GM10847 (cell line): ENCODE measurements at regions not wholly inside any gene's neighbourhood (a gene's known extent, or its start where the extent isn't known, plus 50 kb on each side); places are given as distances from the start of the nearest gene placed in this dataset.

Experiments used
- POLR2A ChIP-seq: IDR thresholded peaks from 2 replicates; pipeline ENCODE4 v1.6.1; 2011; ENCODE audit not compliant: insufficient read length; ENCODE audit errors: extremely low read depth

DNA sequence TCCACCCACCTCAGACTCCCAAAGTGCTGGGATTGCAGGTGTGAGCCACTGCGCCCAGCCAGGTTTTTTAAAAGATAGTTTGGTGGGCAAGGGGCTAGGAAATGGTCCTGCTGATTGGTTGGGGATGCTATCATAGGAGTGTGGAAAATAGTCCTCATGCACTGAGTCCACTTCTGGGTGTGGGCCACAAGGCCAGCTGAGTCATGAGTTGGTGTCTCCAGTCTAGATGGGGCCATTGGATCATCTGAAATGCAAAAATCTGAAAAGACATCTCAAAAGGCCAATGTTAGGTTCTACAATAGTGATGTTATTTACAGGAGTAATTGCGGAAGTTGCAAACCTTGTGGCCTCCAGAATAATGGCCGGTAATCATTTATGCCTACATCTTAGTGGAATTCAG lies 221.1 kb downstream of the ZNF674 start:
- no peak for TF ChIP-seq POLR2A

DNA sequence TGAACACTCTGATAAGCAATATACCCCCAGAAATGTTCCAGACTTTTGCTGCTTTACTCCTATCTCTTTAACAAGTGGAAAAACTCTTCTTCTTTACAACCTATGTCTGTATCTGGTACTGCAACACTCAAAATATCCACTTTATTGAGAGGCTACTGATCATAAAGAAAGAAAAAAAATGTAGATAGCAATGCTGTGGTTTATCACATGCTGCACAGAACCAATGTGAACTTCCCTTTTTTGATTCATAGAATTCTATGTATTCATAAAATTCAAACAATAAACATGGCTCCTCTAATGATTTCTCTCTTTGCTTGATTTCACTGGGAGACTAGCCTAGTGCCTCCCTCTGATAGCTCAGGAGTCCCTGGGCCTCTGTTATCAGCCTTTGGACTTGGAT lies 223.5 kb downstream of the ZNF674 start:
- no peak for TF ChIP-seq POLR2A

DNA sequence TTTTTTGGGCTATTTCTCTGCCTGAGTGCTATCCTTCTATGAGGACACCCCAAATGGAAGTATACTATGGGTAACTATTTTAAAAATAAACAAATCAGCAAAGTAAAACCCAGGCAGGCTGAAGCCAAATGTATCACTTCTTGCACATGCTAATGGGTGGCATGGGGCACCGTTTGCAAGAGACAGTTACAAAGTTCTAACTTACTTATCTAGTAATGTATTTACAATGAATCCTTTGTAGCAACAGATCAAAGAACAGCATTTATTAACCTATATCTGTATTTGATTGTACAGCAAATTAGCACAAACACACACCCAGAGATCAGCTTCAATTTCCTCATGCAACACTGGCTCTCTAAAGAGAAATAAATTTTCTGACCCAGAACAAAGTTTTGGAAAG lies 225.5 kb downstream of the ZNF674 start:
- no peak for TF ChIP-seq POLR2A

DNA sequence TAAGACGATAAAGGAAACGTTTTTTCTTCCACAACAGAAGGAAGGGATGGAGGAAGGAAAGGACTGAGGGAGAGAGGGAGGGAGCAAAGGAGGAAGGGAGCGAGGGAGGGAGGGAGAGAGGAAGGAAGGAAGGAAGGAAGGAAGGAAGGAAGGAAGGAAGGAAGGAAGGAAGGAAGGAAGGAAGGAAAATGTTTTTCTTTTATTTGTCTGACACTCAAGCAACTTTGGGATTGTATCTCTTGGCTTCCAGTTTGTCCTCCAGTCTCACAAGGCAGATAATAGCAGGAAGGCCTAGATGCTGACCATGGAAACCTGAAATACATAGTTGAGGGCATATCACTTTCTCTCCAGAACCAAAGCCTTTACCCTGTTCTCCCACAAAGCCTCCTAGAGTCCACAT lies 226.7 kb downstream of the ZNF674 start:
- TF ChIP-seq POLR2A: no peak

DNA sequence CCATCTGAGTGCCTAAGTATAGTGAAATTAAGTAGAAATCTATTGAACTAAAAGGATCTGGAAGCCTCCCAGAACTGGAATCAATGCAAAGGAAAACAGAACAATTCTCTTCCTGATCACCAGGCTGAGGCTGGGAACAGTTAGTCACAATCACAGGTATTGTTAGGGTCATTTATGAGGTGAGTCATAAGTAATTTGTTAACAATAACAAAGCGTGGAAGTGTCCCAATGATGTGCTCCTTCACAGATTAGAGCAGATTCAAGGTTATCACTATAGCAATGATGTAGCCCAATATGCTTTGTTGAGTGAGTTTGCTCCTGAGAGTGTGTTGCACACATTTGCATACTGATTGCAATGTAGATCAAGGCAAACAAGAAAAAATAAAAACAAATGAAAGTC lies 228.1 kb downstream of the ZNF674 start:
- TF ChIP-seq POLR2A: no peak

DNA sequence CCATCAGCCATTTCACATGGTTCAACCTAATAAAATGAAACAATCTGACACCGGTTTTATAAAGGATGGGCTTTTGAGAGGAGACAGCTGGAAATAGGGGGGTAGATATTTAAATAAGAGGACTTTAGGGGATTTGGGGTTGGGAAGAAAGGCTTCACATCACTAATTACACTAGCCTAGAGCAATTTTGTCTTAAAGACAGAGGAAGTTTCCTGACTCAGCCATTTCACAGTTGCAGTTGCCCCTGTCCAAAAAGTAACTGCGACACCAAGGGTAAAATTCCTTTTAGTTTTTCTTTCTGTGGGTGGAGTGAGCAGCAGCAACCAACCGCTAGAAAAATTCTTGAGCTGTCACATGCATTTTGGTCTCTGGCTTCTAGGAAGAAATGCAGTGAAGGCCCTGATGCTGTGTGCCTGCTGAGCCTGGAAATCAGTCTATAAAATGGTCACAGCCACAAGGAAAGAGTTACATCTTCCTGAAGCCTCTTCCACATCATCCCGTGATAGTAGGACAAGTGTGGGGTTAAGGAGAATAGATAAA lies 233.6 kb downstream of the ZNF674 start:
- no peak for TF ChIP-seq POLR2A

DNA sequence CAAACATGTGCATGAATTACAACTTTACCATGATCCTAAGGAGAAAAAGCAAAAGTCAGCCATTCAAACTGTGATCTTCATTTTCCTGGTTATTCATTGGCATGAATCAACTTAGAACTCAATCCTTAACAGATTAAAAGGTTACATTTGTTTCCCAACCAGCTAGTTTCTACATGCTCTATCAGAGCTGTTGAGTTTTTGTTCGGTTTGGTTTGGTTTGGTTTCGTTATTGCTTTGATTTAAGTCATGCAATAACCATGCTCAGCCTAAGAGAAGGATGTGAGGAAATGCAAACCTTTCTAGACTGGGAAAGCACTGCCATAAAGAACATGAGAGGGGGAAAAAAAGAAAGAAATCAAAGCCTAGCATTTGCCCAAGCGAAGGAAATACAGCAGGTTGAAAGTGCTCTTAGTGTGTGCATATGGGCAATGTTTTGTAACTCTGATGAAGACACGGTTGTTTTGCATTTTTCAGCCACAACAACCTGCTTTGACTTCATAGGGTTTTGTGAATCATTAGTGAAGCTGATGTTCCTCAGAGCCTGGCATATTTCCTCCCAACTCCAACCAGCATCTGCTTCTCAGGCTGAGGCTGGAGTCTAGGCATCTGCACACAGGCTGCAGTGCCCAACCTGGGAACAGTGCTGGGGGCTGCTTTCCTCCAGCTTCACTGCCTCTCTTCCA lies 234.3 kb downstream of the ZNF674 start:
- TF ChIP-seq POLR2A: no peak

DNA sequence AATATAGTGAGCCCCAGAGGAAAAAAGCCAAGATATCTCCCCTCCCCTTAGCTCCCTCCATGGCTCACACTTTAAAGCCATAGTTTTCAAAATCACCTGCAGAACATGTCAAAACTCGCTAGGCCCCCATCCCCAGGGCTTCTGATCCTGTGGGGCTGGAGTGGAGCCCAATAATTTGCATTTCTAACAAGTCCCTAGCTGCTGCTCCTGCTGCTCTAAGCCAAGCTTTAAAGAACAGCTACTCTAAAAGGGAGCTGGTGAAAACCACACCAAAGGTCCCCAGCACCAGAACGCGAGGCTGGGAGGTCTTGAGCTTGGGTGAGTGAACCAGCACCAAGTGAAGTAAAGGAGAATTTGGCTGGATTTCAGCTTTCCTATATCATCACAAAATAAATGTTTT lies 237.1 kb downstream of the ZNF674 start:
- no peak for TF ChIP-seq POLR2A

DNA sequence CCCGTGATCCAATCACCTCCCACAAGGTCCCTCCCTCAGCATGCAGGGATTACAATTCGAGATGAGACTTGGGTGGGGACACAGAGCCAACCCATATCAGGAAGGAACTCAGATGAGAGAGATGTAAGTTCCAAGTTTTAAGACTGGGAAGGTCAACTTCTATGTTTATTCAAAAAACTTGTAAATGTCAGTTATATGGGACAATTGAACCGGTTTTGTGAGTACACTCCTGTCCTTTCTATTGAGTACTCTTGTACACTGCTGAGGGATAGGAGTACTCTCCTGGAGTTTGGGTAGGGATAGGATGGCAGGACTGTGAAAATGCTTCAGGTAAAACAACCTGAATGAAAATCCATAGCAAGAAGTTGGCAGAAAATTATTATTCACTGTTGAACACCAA lies 239.1 kb downstream of the ZNF674 start:
- no peak for TF ChIP-seq POLR2A

DNA sequence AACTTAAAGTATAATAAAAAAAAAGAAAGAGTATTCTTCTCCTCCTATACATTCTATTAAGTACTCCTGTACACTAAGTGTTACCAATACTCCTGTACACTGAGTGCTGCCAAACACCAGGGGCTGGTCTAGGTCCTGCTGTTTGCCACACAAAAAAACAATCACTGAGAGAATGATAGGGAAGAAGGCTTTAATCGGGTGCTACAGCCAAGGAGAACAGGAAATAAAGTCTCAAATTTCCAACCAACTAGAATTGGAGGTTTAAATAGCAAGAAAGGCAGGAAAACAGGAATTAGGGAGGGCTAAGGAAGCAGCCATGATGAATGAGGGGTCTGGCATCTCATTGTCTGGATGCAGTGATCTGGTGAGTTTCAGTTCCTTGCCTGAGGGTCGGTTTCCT lies 239.8 kb downstream of the ZNF674 start:
- TF ChIP-seq POLR2A: no peak

DNA sequence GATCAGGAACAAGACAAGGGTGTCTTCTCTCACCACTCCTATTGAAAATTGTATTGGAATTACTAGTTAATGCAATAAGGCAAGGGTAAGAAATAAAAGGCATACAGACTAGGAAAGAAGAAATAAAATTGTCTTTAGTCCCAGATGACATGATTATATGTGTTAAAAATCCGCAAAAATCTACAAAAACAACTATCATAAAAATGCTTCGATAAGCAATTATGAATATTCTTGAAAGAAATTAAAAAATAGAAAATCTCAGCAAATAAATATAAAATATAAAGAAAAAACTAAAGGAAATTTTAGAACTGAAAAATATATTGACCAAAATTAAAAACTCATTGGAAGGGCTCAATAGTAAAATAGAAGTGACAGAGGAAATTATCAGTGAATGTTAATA lies 243.3 kb downstream of the ZNF674 start:
- TF ChIP-seq POLR2A: no peak

DNA sequence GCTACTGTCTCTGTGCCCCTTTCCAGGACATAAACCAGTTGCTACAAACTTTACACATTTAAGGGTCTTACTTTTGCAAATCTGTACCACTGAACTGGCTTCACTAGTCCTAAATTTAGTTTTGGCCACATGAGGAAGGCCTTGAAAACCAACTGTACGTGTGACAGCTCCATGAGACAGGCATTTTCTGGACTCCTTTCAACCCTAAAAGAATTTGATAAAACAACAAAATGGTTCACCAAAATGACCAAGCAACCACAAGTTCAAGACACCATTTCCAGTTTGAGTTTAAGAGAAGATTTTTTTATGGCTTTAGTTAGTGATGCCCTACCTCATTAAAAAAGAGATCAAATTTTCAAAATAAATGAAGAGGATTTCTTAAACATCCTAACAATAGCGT lies 246.4 kb downstream of the ZNF674 start:
- TF ChIP-seq POLR2A: no peak

DNA sequence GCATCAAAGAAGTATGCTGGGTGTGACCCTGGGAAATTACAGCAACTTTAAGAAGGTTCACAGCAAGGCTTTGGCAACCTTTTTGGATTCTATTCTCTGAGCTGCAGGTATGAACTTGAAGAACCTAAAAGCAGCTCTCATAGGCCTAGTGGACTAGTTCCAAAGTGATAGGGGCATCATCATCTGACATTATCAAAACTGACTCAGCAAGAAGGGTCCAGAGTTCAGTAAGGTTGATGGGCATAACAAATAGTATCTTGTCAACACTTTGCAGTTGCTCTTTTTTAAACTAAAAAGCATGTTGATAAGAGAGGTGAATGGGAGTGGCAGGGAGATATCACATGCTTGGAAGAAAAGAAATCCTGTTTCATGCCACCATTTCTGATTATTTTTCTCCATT lies 249.3 kb downstream of the ZNF674 start:
- TF ChIP-seq POLR2A: no peak

DNA sequence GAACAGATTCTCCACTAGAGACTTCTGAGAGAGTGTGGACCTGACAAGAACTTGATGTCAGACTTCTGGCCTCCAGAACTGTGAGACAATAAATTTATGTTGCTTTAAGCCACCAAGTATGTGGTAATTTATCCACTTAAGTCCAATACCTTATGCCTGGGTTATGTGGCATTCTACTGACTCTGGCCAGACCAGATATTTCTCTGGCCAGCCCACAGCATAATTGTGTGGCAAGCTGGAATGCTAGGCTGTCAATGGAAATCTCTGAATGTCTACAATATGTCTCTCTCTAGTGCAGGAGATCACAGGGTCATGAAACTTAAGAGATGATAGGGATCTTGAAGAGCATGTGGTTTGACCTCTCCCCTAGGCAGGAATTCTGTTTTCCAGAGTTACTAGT lies 251.0 kb downstream of the ZNF674 start:
- TF ChIP-seq POLR2A: no peak

DNA sequence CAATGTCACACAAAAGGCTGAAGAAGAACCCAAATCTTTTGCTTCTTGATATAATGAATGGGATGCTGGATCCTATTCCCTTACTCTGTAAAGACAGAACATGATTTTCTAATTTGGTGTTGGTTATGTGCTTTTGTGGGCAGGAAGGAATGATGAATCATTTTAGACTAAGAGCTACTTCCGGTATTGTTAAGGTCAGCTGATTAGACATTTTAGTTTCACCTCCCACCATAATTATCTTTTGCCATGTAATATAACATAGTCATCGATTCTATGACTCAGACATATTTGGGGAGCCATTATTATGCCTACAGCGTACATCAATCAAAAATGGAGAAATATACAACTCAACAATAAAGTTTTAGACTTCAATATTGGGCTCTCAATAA lies 265.3 kb downstream of the ZNF674 start:
- no peak for TF ChIP-seq POLR2A

DNA sequence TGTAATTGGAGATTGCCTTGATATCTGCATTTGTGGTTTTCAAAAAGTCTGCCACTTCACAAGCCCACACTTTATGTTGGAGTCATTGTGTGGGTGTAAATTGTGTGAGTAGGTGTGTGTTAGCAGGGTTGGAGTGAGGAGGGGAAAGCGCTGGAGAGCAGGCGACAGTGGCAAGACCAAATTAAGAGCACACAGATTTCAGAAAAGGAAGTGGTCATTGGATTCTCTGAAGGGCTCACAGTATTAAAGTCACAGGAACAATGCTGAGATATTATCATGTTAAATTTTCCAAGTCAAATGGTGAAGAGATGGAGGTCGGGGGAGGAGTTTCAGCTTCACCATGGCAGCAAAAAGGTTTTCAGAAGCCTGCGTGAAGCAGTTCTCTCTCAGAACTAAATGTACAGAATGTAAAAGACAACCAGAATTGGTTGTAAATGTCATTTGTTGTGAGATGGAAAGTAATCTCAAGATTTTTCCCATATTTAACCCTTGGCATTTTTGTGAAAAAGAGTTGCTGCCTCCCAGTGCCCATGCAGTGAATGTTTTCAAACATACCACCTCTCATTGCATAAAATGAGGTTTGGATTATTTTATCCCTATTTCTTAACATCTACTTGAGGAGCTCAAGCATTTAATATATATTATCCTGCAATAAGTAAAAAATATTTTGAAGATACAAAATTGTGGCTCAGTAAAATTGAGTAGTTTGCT lies 265.9 kb downstream of the ZNF674 start:
- no peak for TF ChIP-seq POLR2A

DNA sequence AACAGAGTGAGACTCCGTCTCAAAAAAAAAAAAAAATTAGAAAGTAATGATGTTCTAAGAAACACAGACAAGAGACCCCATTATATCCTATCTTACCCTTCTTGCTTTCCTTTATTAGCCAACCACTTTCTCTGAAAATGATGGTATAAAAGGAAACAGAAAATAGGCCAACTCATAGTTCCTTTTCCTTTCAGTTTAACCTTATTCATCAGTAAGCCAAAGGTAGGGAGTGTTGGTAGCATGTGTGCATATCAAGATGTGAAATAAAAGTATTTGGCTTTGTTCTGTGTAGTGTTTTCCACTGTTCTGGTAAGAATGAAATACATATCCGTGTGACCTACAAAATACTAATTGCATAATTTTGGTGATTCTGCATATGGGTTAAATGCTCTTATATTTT lies 266.6 kb downstream of the ZNF674 start:
- no peak for TF ChIP-seq POLR2A

DNA sequence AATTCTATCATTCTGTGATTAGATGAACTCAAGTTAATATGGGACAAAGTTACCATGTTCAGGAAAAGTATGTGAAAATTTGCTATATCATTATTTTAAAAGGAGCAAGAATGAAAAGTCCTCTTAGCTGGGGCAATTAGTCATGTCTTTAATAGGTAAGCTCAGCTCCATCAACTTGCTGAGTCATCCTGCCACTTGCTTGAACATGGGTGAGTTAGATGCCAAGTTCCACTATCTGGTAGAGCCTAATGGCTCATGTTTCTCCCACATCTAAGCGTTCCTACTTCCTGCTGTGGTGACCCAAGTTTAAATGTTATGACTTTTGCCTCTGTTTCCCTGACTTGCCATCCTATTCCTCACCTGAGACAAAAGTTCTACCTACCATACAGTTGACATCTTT lies 276.8 kb downstream of the ZNF674 start:
- no peak for TF ChIP-seq POLR2A

DNA sequence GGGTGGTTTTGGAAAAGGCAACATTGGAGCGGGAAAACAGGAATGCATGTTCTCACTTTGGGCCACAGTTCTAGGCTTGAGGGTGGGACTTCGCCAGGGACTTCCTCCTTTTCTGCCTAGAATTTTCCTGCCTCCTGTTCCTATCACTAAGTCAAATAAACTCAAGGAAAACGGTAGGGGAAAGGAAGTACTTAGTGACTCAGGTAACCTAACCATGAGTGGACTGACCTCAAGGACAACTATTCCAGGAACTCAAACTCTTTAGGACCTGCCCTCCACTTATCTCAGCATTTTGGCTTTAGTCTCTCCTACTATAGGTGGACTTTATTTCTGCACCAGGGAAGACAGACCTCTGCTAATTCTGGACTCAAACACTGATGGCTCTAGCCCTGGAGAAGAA lies 281.7 kb downstream of the ZNF674 start:
- no peak for TF ChIP-seq POLR2A
